ENCODE measurements at regions not wholly inside any gene's neighbourhood (a gene's known extent, or its start where the extent isn't known, plus 50 kb on each side); places are given as distances from the start of the nearest gene placed in this dataset.
A peak's percentile ranks its signal among the peaks of the same experiment; 100 is the strongest.

DNA sequence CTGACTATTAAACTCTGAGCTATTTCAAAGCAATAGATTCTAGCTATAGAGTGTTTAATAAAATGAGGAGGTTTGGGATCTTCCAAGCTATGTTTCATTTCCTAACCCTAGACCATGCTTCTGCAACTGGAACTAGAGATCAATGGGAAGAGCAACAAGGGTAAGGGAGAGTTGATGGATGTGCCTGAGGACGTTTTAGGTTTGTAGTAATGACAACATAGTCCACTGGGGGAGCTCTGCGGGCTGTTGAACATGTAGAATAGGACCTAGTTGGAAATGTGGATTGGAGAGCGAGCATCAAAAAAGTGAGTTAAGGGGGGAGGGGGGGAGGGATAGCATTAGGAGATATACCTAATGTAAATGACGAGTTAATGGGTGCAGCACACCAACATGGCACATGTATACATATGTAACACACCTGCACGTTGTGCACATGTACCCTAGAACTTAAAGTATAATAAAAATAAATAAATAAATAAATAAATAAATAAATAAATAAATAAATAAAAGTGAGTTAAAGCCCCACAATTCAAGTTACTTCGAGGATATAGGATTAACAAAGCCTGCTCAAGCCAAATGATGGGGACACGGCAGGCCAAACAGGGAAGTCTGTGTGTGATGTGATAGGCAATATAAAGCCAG is 165.7 kb upstream of the HES1 start:
- peak; percentile 36 for DNase-seq

DNA sequence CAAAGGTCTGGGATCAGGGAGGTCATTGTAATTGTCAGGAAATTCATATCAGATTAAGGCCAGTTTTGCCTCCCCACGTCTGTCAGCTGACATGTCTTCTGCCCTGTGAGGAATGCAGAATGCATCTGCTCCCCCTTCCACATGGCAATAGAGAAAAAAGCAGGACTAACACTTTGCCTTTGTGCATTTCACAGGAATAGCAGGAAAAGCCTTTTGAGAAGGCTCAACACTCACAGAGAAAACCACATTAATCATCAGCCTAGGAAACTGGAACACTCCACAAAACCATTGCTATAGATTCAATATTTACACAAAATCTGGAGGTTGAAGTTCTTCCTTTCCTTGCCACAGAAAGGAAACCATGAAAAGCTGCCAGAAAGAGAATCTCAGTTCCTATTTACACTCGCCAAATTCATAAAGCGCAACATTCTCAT is 165.2 kb upstream of the HES1 start:
- DNase-seq: peak; percentile 31

DNA sequence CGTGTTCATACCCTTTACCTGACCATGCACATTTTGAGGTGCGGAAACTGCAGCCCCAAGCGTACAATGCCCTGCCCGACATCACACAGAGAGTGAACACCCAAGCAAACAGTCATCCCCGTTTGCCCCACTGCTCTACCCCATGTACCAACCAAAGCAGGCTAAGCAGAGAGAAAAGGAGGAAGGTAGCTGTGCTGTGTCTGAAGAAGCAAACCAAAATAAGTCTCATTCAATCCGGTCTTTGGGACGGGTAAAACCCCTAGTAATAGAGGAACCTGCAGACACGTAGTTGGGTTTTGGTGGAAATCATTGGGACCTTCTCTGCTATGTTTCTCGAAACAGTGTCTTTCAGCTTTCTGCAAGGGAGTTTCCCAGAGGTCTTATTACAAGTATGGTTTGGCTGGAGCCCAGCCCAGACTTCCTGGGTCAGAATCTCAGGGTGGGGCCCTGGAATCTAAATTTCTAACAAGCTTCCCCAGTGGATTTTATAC is 164.6 kb upstream of the HES1 start:
- DNase-seq: peak; percentile 49

GRCh38 chr3:193971966-193972365 is 164.0 kb upstream of the HES1 start:
- DNase-seq: no peak

GRCh38 chr3:193972832-193973231 is 163.1 kb upstream of the HES1 start:
- no peak for DNase-seq

GRCh38 chr3:193974191-193974652 is 161.7 kb upstream of the HES1 start:
- DNase-seq: peak; percentile 72

DNA sequence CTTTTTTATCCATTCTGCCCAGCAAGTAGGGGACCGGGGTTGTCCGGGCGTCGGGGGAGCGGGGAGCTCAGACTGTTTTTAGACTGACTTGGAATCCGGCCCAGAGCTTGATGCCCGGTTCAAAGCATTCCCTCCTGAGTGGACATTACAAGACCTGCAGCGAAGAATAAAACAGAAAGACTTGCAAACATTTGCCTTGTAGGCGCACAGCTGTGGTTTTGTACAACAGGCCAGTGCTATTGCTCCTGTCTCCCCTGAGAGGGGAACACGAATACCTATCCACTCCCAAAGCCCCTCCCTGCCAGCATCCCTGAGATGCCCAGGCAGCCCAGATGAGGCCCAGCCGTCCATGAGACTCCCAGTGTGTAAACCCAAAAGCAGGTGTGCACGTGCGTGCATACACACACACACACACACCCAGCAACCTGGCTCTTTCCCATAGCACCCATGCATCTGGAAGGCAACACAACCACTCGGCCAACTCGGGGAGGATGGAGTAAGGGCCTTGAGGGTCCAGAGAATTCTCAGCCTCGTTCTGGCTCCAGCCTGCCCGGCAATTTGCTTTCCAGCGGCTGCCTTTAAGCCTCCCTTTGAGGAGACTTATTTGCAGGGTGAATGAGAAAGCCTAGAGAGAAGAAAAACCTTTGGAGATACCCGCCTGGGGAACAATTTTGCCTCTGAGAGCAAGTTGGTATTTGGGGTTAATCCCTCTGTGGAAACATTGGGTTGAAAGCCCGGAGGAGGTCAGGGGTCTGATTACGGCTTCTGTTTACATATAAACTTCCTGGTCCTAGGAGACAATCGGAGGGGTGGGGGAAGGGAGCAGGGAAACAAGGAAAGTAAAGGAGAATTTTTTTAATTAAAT is 161.0 kb upstream of the HES1 start:
- DNase-seq: no peak

DNA sequence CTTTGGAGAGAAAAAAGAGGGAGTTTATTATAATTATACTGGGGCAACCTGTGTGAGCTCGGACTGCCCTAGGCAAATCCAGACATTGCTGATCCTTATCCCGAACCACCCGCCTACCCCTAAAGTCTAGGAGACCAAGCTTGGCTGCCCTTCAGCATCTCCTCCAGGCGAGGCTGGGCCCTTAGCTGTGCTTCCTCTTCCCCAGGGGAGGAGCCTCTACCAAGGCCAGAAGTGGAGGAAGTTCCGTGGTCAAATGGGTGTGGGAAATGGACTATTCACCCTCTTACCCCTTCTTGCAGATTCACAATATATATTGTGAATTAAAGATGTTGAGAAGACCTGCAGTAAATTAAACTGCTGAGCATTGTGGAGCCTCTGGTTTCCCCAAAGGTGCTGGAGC is 158.3 kb upstream of the HES1 start:
- no peak for DNase-seq

DNA sequence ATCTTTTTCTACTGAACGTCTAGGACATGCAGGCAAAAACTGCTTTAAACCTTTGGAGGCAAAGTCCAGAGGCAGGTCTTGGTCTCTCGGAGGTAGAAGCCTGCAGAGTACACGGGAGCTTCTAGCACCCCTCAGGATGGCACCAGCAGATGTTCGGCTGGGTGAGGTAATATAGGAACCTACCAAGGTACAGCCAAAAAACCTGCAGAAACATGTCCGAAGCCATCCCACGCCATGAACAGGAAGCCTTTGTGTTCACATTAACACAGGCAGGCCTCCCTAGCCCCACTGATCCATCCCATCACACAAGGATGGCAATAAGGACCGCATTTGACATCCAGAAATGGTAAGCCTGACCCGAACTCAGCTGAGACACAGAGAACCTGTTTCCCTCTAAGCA is 157.9 kb upstream of the HES1 start:
- DNase-seq: no peak

- DNase-seq: no peak
Measured at GRCh38 chr3:193978486-193978885, 157.5 kb upstream of the HES1 start.

DNA sequence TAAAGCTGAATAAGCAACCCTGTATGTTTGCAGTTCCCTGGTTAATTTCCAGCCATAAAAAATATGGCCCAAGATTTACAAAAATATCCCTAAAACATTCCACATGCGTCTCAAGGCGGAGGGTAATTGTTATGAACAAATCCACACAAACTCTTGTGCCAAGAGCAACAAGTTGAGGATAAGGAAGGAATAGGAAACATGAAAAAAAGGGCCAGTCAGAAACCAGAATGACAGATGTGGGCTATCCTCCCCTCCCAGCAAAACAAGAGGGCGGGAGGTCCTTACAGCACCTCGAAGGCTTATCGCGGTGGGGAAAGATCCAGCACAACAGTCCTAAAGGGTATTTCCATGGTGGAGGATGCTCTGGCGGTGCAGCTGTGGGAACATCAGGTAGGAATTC is 155.6 kb upstream of the HES1 start:
- DNase-seq: peak; percentile 13

DNA sequence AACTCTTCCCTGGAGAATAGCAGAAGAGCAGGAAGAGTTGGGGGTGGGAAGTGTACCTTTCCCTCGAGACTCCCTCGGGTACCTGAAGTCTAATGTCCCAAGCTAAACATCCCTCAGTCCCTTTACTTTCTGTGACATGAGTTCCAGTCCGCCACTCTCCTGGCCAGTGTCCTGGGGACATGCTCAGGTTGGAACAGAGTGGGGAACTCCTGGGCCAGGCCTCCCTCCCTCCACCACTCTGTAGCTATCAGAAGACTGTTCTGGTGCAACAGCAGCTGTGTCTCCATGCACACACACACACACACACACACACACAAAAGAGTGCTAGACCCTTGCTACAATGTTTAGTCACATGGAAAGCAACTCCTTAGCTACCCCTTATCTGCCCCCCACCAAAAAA is 155.0 kb upstream of the HES1 start:
- no peak for DNase-seq

GRCh38 chr3:193981504-193981903 is 154.4 kb upstream of the HES1 start:
- DNase-seq: no peak

DNA sequence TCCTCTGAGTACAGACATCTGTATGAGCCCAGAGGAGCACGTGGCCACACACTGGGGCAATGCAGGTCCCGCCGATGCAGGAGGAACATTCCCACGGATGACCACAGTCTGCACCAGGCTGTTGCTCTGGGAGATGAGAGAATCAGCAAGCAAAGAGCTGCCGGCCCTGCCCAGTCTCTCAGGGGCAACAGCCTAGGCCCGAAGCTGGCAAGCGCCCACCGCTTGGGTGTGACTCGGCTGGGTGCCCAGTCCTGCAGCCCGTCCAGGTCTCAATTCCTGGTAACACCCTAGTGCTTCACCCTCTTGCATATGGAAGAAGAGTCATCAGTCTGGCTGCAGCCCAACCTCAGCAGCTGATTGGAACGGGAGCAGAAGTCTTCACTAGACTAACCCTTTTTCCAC is 153.7 kb upstream of the HES1 start:
- DNase-seq: peak; percentile 26

DNA sequence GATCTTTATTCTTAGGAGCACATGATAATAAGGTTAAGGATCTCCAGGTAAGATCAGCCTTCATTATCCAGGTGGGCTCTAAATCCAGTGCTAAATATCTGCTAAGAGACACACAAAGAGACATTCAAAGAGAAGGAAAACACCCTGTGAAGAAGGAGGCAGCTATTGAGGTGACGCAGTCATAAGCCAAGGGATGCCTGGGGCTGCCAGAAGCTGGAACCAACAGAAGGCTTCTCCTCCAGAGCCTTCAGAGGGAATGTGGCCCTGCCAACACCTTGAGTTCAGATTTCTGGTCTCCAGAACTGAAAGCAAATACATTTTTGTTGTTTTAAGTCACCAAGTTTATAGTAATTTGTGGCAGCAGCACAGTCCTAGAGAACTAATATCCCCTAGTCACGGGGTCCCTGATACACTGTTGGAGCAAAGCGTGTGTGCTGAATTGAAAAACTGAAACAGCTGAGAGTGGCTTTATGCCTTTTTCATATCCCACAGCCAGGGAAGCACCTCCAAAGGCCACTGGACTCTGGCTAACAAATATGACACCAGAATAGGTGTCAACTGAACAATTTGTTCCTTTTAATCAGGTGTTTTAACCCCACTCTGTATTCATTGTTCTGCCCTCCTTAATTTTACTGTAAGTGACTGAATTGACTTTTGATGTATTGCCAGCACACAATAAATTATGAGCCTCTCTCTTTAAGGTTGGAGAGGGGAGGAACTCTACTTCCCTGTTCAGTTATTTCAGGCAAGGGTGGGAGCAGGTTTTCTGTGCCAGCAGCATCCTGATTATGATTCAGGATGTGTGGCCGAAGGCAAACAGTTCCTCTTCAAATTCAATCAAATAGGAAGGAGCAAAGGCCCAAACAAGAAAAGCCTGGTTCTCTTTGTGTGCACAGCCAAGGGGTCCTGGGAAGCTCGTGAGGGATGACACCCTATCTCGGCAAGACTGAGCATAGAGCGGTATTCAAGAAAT is 151.8 kb upstream of the HES1 start:
- no peak for DNase-seq

GRCh38 chr3:193984876-193985275 is 151.1 kb upstream of the HES1 start:
- DNase-seq: no peak

DNA sequence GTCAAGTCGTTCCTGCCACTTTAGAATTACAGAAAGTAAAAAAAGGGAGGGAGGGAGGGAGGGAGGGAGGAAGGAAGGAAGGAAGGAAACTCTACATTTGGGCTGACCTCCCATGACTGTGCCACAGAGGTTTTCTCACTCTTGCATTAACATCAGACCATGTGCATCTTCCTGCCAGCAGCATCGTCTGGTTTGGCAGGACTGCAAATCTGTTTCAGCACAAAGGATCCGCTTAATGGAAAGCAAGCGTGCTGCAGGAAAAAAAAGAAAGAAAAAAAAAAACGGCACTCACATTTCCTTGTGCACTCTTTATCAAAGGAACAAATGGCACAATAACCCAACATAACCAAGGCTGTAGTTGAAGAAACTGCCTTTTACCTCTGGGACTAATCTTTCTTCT is 148.8 kb upstream of the HES1 start:
- DNase-seq: no peak

GRCh38 chr3:193989186-193989585 is 146.8 kb upstream of the HES1 start:
- DNase-seq: no peak

- no peak for DNase-seq
Measured at GRCh38 chr3:193991666-193992424, 144.1 kb upstream of the HES1 start.

DNA sequence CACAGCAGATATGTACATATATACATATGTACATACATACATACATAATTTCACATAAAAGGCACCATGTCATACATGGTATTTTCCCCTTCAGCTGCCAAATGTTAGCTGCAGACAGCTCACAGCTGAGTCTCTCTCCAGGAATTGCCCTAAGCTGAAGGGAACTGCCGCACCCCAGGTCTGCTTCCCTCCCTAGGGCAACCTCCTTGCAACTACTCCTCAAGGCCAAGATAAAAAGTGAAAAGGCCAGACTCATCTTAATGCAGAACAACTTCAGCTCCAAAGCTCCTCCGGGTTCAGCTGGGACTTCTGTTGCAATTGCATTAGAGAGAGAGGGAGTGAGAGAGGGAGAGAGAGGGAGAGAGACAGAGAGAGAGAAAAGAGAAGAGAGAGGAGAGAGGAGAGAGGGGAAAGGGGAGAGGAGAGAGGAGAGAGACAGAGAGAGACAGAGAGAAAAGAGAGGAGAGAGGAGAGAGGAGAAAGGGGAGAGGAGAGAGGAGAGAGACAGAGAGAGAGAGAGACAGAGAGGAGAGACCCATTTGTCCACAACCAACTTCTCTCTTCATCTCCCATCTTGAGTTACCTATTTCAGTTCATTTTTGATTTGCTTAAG is 143.4 kb upstream of the HES1 start:
- DNase-seq: no peak

DNA sequence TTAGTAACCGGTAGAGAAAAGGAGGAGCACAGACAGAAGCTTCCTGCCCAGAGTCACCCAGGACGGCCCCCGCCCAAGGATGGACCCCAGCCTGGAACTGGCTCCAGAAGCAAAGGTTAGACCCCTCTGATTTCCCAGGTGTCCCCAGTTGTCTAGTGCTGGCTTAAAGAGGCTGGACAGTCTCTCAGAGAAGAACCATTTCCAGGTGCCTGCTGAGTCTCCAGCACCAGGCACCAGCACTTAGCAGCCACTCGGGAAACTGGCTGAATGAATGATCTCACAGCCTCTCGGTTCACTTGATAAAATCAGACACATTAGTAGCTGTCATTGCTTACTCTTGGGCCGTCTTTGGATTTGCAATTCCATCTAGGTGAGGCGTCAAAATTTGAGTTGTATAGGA is 139.7 kb upstream of the HES1 start:
- DNase-seq: no peak
